ENCODE measurements at regions not wholly inside any gene's neighbourhood (a gene's known extent, or its start where the extent isn't known, plus 50 kb on each side); places are given as distances from the start of the nearest gene placed in this dataset.

- TF ChIP-seq POLR2A (IDR thresholded peaks at IDR 0.05; ENCODE audit: extremely low read depth, insufficient read length): no peak
- no peak for TF ChIP-seq CTCF (IDR thresholded peaks at IDR 0.05; ENCODE audit: low read depth, low read length)
- no peak for TF ChIP-seq MAX (IDR thresholded peaks at IDR 0.05; ENCODE audit: low read depth, low read length)
- TF ChIP-seq MYC (IDR thresholded peaks at IDR 0.05; ENCODE audit: low read depth, low read length): no peak
These were observed 72.8 kb upstream of the BLCAP start for GRCh38 chr20:37600486-37600885.

Data from NB4 (cell line).